ENCODE measurements at regions not wholly inside any gene's neighbourhood (a gene's known extent, or its start where the extent isn't known, plus 50 kb on each side); places are given as distances from the start of the nearest gene placed in this dataset.

GRCh38 chr2:172664766-172665165 lies 70.9 kb upstream of the RAPGEF4 start:
- Histone ChIP-seq H3K4ac (ENCODE audit: low read depth, low read length) (no peak overlapping the region), H3K79me2 (ENCODE audit: insufficient read depth, low read length) (no peaks in the 10 kb centered on the region), H2BK20ac (ENCODE audit: low read depth, low read length, poor library complexity, severe bottlenecking) (no peak overlapping the region), H3K9me3 (ENCODE audit: control insufficient read depth, low read depth, low read length) (peaks cover 8% of the 10 kb centered on the region), H4K20me1 (ENCODE audit: control insufficient read depth, insufficient read depth, insufficient read length) (no peaks in the 10 kb centered on the region), H2BK15ac (ENCODE audit: low read depth, low read length) (no peak overlapping the region), H4K8ac (replicated peaks; ENCODE audit: insufficient read length, low read depth, low read length) (no peak overlapping the region), H4K91ac (ENCODE audit: insufficient read length, low read depth, low read length) (no peak overlapping the region), H3K14ac (ENCODE audit: insufficient read depth, low read length) (no peak overlapping the region), H3K9ac (ENCODE audit: extremely low read depth, insufficient read length, low read length) (no peak overlapping the region), H4K5ac (ENCODE audit: insufficient read length, low read depth, low read length) (no peak overlapping the region), H3K18ac (ENCODE audit: insufficient read length, low read depth, low read length) (no peak overlapping the region), H3K27me3 (ENCODE audit: insufficient read depth, low read length) (no peaks in the 10 kb centered on the region), H2AFZ (ENCODE audit: low read length) (no peak overlapping the region), H3T11ph (ENCODE audit: low read length) (no peak overlapping the region), H3K23ac (ENCODE audit: insufficient read length, low read depth, low read length) (no peak overlapping the region), H2AK5ac (ENCODE audit: insufficient read length, low read length) (no peak overlapping the region), H3K27ac (ENCODE audit: insufficient read length, low read depth, low read length) (no peak overlapping the region), H3K23me2 (ENCODE audit: insufficient read length, low read depth, low read length, poor library complexity, severe bottlenecking) (no peaks in the 10 kb centered on the region), H3K79me1 (ENCODE audit: insufficient read depth, low read depth, low read length, poor library complexity, severe bottlenecking) (no peaks in the 10 kb centered on the region), H3K4me2 (ENCODE audit: insufficient read depth, insufficient read length, low read length) (no peak overlapping the region), H2BK5ac (ENCODE audit: insufficient read length, low read length) (no peak overlapping the region), H3K56ac (ENCODE audit: insufficient read length, low read depth, low read length) (no peak overlapping the region), H3K4me1 (ENCODE audit: insufficient read depth, low read length) (no peaks in the 10 kb centered on the region), H2BK12ac (ENCODE audit: insufficient read length, low read depth, low read length) (no peak overlapping the region), H2BK120ac (ENCODE audit: low read depth, low read length, poor library complexity, severe bottlenecking) (no peak overlapping the region)
- Mint-ChIP-seq H3K36me3 (ENCODE audit: insufficient read depth in 1 of 3, low read depth in 3 of 3) (peaks cover 0 to 8% (median 2%) of the 10 kb centered on the region in 3 experiments; a peak in 4 of 7 replicates), H3K4me3 (no peak overlapping the region), H3K27me3 (ENCODE audit: low read depth) (no peaks in the 10 kb centered on the region), H3K9me3 (peaks cover 13 to 18% of the 10 kb centered on the region in 2 experiments; a peak in 4 of 5 replicates), H3K27ac (no peak overlapping the region), H3K4me1 (peaks cover 10 to 13% of the 10 kb centered on the region in 2 experiments)
- DNase-seq = no peak
- no peak for TF ChIP-seq CTCF (conservative IDR thresholded peaks at IDR 0.05)
- WGBS (ENCODE audit: extremely low coverage, insufficient read length, low lambda C conversion rate) = no CpG with 5 or more reads among the region's 1 CpG

Measured in H9 (cell line).